Fibroblast of pulmonary artery (primary cell): ENCODE measurements at regions not wholly inside any gene's neighbourhood (a gene's known extent, or its start where the extent isn't known, plus 50 kb on each side); places are given as distances from the start of the nearest gene placed in this dataset.

ENCODE experiments used
- DNase-seq: peaks from one replicate; pipeline ENCODE4 v3.0.0-alpha.2; 2010; ENCODE audit warnings: low read depth
- H3K4me3 ChIP-seq: replicated peaks from 2 replicates; pipeline ENCODE4 v1.5.1; 2011; ENCODE audit warnings: low read depth, mild to moderate bottlenecking, control low read depth, low read length, moderate library complexity
- TF ChIP-seq, protein P1 (sequence below): IDR thresholded peaks from 2 replicates; pipeline ENCODE4 v1.5.1; 2011; ENCODE audit warnings: mild to moderate bottlenecking, control low read depth, low read length, inconsistent platforms; ENCODE audit errors: missing control alignments

DNA sequence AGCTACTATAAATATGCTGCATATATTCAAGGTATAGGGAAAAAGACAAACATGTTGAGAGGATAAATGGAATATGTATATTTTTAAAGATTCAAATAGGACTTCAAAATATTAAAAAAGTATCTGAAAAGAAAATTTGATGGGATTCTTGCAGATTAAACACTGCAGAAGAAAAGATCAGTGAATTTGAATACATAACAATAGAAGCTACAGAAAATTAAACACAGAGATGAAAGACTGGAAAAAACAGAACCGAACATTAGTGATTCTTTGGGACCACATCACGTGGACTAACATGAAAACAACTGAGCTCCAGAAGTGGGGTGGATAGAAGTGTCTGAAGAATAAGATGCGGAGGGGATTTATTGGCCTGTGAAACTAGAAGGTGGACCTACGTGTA lies 217.2 kb downstream of the RFC3 start:
- no peak overlapping the region for H3K4me3 ChIP-seq
- DNase-seq = no peak
- TF ChIP-seq, protein P1, sequence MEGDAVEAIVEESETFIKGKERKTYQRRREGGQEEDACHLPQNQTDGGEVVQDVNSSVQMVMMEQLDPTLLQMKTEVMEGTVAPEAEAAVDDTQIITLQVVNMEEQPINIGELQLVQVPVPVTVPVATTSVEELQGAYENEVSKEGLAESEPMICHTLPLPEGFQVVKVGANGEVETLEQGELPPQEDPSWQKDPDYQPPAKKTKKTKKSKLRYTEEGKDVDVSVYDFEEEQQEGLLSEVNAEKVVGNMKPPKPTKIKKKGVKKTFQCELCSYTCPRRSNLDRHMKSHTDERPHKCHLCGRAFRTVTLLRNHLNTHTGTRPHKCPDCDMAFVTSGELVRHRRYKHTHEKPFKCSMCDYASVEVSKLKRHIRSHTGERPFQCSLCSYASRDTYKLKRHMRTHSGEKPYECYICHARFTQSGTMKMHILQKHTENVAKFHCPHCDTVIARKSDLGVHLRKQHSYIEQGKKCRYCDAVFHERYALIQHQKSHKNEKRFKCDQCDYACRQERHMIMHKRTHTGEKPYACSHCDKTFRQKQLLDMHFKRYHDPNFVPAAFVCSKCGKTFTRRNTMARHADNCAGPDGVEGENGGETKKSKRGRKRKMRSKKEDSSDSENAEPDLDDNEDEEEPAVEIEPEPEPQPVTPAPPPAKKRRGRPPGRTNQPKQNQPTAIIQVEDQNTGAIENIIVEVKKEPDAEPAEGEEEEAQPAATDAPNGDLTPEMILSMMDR = no peak

DNA sequence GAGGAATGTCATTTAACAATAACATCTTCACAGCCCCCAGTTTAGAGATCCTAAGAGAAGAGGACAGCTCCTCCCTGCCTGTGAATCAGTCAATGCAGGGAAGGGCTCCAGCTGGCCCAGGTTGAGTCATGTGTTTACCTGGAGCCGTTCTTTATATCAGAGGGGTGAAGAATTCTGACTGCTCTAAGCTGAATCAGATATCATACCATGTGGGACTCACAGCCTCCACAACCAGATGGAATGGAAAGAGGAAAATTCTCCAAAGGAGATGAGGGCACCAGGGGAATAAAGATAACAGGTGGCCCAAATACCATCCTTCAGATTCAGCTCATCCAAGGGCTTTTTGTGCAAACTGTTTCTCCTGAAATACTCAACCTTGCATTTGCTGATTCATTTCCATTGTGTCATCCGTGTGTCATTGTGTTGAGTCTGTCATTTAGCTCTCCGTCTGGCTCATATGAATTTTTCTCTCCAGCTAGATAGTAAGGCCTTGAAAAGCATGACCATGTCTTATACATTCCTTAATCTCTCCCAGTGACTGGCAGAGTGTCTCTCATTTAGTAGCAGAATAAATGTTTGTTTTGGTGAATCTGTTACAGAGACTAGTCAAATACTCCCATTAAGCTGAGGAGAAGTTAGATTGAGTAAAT lies 217.9 kb downstream of the RFC3 start:
- TF ChIP-seq, protein P1 = no peak
- no peak overlapping the region for H3K4me3 ChIP-seq
- DNase-seq = no peak

DNA sequence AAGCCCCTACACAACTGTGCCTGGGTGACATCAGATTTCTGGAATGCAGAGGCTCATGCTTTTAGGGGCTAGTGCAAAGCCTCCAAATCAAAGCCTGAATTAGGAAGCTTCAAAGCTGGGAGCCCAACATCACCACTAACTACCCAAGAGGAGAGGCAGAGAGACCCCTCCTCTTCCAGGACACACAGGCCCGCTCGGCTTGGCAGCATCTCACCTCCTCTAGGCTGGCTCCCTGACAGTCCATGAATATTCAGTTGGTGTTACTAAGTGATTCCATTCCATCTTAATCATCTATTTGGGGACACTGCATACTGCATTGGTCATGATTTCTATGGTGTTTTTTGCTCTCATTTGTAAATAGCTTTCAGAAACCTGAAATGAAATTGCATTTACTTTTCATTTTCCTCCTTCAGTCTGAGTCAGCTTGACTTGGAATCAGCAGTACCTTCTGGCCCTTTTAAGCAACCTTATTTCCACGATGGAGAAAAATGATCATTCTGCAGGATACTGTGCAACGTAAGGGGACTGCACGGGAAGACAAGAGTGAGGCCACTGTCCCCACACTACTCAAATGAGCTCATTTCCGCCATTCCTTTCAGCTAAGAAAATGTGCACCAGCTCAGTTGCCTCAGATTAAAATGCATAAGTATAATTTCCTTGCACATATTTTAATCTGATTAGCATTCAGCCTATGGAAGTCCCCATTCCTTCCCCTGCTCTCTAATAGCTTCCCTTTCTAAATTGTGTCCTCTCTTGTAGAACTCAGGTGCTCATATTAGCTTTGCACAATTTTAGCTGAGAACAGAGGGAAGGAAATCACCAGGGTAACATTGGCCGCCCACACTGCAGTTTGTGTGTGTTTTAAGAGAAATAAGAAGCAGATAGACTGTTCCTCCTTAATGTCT lies 219.9 kb downstream of the RFC3 start:
- H3K4me3 ChIP-seq = no peak overlapping the region
- TF ChIP-seq, protein P1 = no peak
- no peak for DNase-seq

DNA sequence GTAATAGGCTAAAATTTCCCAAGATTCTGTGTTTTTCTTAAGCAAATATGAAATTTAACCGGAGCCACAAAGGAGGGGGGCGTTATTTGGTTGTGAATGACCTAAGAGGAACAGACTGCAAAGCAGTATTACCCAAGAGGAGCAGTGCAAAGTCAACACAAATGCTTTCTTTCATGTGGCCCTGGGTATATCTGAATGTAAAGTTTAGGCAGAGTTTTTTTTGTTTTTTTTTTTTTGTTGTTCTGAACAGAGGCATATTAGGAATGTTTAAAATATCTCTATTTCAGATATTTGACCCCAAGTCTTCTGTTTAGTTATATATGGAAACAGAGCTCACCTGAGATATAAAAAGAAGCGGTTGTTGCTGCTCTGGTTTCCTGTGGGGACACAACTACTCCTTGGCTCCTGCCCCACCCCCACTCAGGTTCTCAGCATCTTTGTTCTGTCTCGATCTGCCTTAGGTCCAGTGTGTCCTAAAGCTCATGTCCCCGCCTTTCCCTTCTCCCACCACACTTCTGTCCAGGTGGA lies 220.7 kb downstream of the RFC3 start:
- no peak for DNase-seq
- TF ChIP-seq, protein P1 = no peak
- H3K4me3 ChIP-seq = no peak overlapping the region

DNA sequence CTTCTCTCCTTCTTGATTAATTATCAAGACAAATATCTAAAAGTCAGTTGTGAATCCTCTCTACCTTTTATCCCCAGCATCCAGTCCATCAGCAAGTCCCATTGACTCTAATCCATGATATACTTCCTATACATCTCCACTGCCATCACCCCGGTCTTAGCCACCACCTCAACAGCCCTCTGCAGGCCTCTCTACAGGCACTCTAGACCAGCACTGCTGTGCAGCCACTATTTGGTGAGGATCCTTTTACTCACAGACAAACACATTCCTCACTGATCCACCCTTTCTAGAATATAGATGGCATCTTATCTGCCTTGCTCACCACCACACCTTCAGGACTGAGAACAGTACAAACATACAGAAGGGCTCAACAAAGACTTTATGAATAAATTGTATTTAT lies 221.7 kb downstream of the RFC3 start:
- TF ChIP-seq, protein P1 = no peak
- H3K4me3 ChIP-seq = no peak overlapping the region
- DNase-seq = no peak

DNA sequence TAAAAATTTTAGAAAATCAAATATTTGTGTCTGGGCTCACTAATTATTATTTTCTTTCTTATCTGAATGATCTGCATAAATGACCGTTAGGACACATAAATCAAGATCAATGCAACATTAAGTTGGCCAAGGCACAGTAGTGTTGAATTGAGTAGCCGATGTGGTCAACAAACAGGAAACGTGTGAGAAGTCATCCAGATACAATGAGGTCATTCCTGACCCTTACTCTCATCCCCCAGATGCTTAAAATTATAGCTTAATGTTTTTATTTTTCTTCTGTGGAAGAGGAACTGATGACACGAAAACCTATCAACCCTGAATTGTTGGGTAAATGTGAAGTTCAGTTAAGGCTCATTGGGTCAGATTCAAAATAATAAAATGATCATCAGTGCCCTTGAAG lies 222.9 kb downstream of the RFC3 start:
- no peak overlapping the region for H3K4me3 ChIP-seq
- TF ChIP-seq, protein P1 = no peak
- no peak for DNase-seq
